ENCODE measurements at regions not wholly inside any gene's neighbourhood (a gene's known extent, or its start where the extent isn't known, plus 50 kb on each side); places are given as distances from the start of the nearest gene placed in this dataset.

GRCh38 chr1:238953448-238954010 lies 432.8 kb upstream of the CHRM3 start:
- intact Hi-C loops (cut with DNase I) = no loop called here

DNA sequence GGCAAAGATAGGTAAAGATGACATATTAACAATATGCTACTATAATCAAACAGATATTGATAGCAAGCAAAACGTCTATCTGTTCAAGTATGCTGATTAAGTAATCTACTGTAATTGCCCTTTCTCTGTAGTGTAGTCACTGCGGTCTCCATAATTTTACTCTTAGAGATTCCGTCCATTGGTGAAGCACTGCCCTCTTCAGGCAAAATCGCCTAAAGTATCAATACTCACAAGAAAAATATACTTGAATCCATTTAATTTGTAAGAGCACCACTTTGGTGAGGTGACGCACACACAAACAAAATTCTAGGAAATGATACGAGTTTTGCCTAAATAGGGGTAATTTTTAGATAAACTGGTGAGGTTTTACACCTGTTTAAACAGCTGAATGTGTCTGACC lies 434.6 kb upstream of the CHRM3 start:
- no peak overlapping the region for H3K4me3 ChIP-seq
- no peak overlapping the region for H3K27ac ChIP-seq
- no peaks in the 10 kb centered on the region for H3K4me1 ChIP-seq
- H3K36me3 ChIP-seq = no peaks in the 10 kb centered on the region
- H3K9me3 ChIP-seq = no peaks in the 10 kb centered on the region
- DNase-seq (ENCODE audit: extremely low spot score in 2 of 2) = no peak
- H3K27me3 ChIP-seq = no peaks in the 10 kb centered on the region
- TF ChIP-seq POLR2A (IDR thresholded peaks at IDR 0.05) (no peak), POLR2AphosphoS5 (IDR thresholded peaks at IDR 0.05; ENCODE audit: insufficient read depth in 1 of 2, low read depth in 1 of 2) (no peak)
- TF ChIP-seq, protein P1, sequence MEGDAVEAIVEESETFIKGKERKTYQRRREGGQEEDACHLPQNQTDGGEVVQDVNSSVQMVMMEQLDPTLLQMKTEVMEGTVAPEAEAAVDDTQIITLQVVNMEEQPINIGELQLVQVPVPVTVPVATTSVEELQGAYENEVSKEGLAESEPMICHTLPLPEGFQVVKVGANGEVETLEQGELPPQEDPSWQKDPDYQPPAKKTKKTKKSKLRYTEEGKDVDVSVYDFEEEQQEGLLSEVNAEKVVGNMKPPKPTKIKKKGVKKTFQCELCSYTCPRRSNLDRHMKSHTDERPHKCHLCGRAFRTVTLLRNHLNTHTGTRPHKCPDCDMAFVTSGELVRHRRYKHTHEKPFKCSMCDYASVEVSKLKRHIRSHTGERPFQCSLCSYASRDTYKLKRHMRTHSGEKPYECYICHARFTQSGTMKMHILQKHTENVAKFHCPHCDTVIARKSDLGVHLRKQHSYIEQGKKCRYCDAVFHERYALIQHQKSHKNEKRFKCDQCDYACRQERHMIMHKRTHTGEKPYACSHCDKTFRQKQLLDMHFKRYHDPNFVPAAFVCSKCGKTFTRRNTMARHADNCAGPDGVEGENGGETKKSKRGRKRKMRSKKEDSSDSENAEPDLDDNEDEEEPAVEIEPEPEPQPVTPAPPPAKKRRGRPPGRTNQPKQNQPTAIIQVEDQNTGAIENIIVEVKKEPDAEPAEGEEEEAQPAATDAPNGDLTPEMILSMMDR (IDR thresholded peaks at IDR 0.05) = no peak
- intact Hi-C loops (cut with DNase I) = no loop called here

More at GRCh38 chr1:238953448-238954010, 432.8 kb upstream of the CHRM3 start:
- Histone ChIP-seq H3K4me3 (no peak overlapping the region), H3K27ac (no peak overlapping the region), H3K9me3 (no peaks in the 10 kb centered on the region), H3K36me3 (no peaks in the 10 kb centered on the region), H3K27me3 (no peaks in the 10 kb centered on the region), H3K4me1 (no peaks in the 10 kb centered on the region)
- DNase-seq (ENCODE audit: extremely low spot score in 2 of 2) = no peak
- no peak for TF ChIP-seq POLR2AphosphoS5 (IDR thresholded peaks at IDR 0.05; ENCODE audit: insufficient read depth in 1 of 2, low read depth in 1 of 2)
- TF ChIP-seq, protein P1 (IDR thresholded peaks at IDR 0.05) = no peak
- no peak for TF ChIP-seq POLR2A (IDR thresholded peaks at IDR 0.05)

- intact Hi-C loops (cut with DNase I) = no loop called here
- no peak for TF ChIP-seq POLR2A (IDR thresholded peaks at IDR 0.05)
- TF ChIP-seq, protein P1 (IDR thresholded peaks at IDR 0.05) = no peak
- TF ChIP-seq POLR2AphosphoS5 (IDR thresholded peaks at IDR 0.05; ENCODE audit: insufficient read depth in 1 of 2, low read depth in 1 of 2) = no peak
These were observed 435.6 kb upstream of the CHRM3 start for GRCh38 chr1:238950784-238951183.

GRCh38 chr1:238950017-238950416 lies 436.4 kb upstream of the CHRM3 start:
- Histone ChIP-seq H3K4me1 (no peaks in the 10 kb centered on the region), H3K27me3 (no peaks in the 10 kb centered on the region), H3K27ac (no peak overlapping the region), H3K36me3 (no peaks in the 10 kb centered on the region), H3K9me3 (no peaks in the 10 kb centered on the region), H3K4me3 (no peak overlapping the region)
- DNase-seq (ENCODE audit: extremely low spot score in 2 of 2) = no peak
- TF ChIP-seq, protein P1 (IDR thresholded peaks at IDR 0.05) = no peak
- TF ChIP-seq POLR2A (IDR thresholded peaks at IDR 0.05) (no peak), POLR2AphosphoS5 (IDR thresholded peaks at IDR 0.05; ENCODE audit: insufficient read depth in 1 of 2, low read depth in 1 of 2) (no peak)
- intact Hi-C loops (cut with DNase I) = no loop called here

More at GRCh38 chr1:238950784-238951183, 435.6 kb upstream of the CHRM3 start:
- no peaks in the 10 kb centered on the region for H3K4me1 ChIP-seq
- H3K4me3 ChIP-seq = no peak overlapping the region
- no peak overlapping the region for H3K27ac ChIP-seq
- H3K9me3 ChIP-seq = no peaks in the 10 kb centered on the region
- H3K27me3 ChIP-seq = no peaks in the 10 kb centered on the region
- DNase-seq (ENCODE audit: extremely low spot score in 2 of 2) = no peak
- H3K36me3 ChIP-seq = no peaks in the 10 kb centered on the region

GRCh38 chr1:238944028-238944427 lies 442.3 kb upstream of the CHRM3 start:
- Histone ChIP-seq H3K4me3 (no peak overlapping the region), H3K4me1 (no peaks in the 10 kb centered on the region), H3K27me3 (no peaks in the 10 kb centered on the region), H3K36me3 (no peaks in the 10 kb centered on the region), H3K27ac (no peak overlapping the region), H3K9me3 (no peaks in the 10 kb centered on the region)
- TF ChIP-seq, protein P1 (IDR thresholded peaks at IDR 0.05) = no peak
- TF ChIP-seq POLR2AphosphoS5 (IDR thresholded peaks at IDR 0.05; ENCODE audit: insufficient read depth in 1 of 2, low read depth in 1 of 2) (no peak), POLR2A (IDR thresholded peaks at IDR 0.05) (no peak)
- intact Hi-C loops (cut with DNase I) = no loop called here
- no peak for DNase-seq (ENCODE audit: extremely low spot score in 2 of 2)

All from vagina (tissue), 2 donors.